OCI-M2 (cell line): ENCODE measurements at regions not wholly inside any gene's neighbourhood (a gene's known extent, or its start where the extent isn't known, plus 50 kb on each side); places are given as distances from the start of the nearest gene placed in this dataset.

Source experiments
- DNase-seq: peaks from one replicate; lab custom pipeline; 2025; ENCODE audit not compliant: unreplicated experiment; lab: John Stamatoyannopoulos, UW

- DNase-seq: no peak
Observed at GRCh38 chr17:33633446-33633845, 340.4 kb upstream of the ASIC2 start.

GRCh38 chr17:33637534-33637933 is 344.4 kb upstream of the ASIC2 start:
- DNase-seq: no peak

GRCh38 chr17:33639103-33639880 is 346.2 kb upstream of the ASIC2 start:
- DNase-seq: no peak

GRCh38 chr17:33640629-33641028 is 347.5 kb upstream of the ASIC2 start:
- no peak for DNase-seq

DNA sequence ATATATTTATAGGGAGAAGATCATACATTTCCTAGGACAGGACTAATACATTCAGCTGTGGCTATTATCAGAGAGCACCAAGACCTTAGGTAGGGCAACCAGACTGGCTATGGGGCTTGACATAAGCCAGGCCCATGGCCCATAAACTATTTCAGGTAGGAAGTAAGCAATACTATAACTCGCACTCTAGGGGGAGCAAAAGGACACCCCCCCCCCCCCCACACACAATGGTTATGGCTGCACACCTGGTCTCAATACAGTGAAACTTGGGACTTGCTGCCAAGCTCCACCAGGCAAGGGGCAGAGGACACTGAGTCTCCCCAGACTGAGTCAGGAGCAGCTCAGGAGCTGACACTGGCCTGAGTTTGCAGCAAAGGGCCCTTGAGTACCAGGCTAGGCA is 348.9 kb upstream of the ASIC2 start:
- DNase-seq: no peak

- no peak for DNase-seq
Observed at GRCh38 chr17:33647956-33648355, 354.9 kb upstream of the ASIC2 start.

GRCh38 chr17:33650304-33650703 is 357.2 kb upstream of the ASIC2 start:
- no peak for DNase-seq

- no peak for DNase-seq
Observed at GRCh38 chr17:33651686-33652085, 358.6 kb upstream of the ASIC2 start.

DNA sequence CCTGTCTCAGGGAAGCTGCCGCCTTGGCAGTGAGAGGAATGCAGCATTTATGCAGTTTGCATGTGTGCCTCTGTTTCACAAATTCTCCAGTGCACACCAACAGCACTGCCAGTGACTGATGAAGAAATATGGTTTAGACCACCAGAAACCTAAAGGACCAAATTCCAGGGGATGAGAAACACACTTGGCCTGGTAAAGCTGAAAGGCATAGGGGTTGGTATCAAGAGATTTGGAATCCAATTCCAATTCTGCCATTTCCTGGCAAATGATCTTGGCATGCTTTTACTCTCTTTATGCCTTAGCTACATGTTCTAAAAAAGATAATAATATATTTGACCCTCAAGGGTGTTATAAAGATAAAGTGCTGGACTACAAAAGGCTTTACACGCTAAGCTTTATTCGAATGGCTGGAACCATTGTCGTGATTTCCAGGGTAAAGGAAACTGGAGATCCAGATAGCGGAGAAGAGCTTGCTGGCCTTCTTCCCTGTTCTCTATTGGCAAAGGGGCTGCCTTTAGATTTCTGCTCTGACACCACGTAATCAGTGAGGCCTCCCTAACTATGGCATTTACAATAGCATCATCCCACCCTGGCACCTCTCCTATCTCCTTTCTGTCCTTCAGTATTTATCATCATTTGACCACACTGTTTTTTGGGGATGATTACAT is 359.8 kb upstream of the ASIC2 start:
- DNase-seq: no peak

DNA sequence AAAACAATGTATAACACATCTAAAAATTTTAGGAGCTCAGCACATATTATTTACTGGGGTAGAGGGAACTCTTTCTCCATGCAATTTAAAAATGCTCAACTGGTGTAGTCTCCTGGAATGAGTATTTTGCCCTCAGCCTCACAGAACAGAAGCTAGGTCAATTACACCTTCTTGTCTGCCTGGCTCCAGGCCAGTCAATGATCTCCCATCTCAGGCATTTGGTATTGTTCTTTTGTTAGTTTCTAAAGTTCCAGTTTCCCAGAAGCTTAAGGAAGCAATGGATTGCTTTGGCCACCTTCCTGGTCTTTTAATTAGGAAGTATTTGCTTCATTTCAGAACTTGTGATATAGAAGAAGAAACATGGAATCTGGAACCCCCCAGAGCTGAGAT is 360.3 kb upstream of the ASIC2 start:
- no peak for DNase-seq

DNA sequence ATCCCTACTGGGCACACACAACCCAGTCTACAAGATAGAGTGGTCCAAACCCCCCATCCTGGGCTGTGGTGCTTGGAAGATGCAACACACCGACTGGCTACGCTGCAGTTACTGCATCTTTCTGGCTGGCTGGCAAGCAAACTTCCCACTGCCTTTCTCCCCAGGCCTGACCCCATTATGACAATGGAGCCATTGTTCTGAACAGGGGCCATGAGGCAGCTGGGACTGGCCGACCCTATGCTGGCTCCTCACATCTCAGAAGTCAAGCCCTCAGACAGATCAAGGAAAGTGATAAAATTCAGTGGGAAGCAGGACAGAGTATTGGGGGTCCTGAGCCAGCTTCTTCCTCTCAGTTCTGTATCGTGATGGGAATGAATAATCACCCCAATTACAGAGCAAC is 364.1 kb upstream of the ASIC2 start:
- no peak for DNase-seq

GRCh38 chr17:33661975-33662374 is 368.9 kb upstream of the ASIC2 start:
- DNase-seq: no peak

- no peak for DNase-seq
Observed at GRCh38 chr17:33664116-33664840, 371.2 kb upstream of the ASIC2 start.

GRCh38 chr17:33667052-33667509 is 374.0 kb upstream of the ASIC2 start:
- DNase-seq: no peak

GRCh38 chr17:33667671-33668070 is 374.6 kb upstream of the ASIC2 start:
- no peak for DNase-seq

GRCh38 chr17:33668516-33668915 is 375.4 kb upstream of the ASIC2 start:
- DNase-seq: no peak

- no peak for DNase-seq
Observed at GRCh38 chr17:33671491-33671890, 378.4 kb upstream of the ASIC2 start.

GRCh38 chr17:33674685-33675084 is 381.6 kb upstream of the ASIC2 start:
- DNase-seq: no peak

- no peak for DNase-seq
Observed at GRCh38 chr17:33676444-33676843, 383.3 kb upstream of the ASIC2 start.

DNA sequence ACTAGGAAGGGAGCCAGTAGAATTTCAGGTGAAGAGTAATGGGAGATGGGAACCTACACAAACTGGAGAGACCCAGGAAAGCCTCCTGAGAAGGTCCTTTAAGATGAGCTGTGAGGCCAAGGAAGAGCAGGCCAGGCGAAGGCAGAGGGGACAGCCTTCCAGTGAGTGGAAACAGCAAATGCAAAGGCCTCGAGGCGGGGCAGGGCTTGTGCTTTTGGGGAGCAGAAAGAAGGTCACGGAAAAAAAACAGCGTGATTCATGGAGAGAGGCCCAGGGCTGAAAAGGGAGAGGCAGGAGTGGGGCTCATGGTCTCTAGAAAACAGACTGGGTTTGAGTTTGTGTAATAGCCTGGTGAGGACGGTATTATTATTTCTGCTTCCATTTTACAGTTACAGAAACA is 386.5 kb upstream of the ASIC2 start:
- DNase-seq: no peak

GRCh38 chr17:33680472-33680871 is 387.4 kb upstream of the ASIC2 start:
- no peak for DNase-seq

DNA sequence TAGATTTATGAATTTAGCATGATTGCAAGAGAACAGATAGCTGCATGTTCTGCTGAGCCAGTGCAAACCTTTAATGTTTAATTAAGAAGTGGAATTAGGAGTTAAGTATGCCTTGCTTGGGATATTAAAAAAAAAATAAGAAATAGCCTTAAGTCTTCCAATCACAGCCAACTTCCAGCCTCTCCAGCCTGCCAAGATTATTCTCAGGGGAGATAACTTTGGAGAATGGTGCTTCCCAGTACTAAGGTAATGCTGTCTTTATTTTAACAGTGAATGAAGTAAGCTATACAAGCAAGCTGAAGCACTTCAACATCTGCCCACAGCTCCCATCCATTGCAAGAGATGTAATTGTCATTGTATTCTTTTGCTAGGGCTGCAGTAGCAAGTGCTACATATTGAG is 389.5 kb upstream of the ASIC2 start:
- DNase-seq: no peak
